B cell (primary cell): ENCODE measurements at regions not wholly inside any gene's neighbourhood (a gene's known extent, or its start where the extent isn't known, plus 50 kb on each side); places are given as distances from the start of the nearest gene placed in this dataset.

Experiments
- CTCF ChIP-seq: fragments of 200-600 bp; IDR thresholded peaks from one replicate; pipeline ENCODE4 v1.8.0; 2022; ENCODE audit warnings: antibody characterized with exemption, mild to moderate bottlenecking
- EZH2 ChIP-seq: IDR thresholded peaks from 2 replicates; pipeline ENCODE4 v1.6.1; 2012; ENCODE audit warnings: borderline replicate concordance, low read depth, mild to moderate bottlenecking, moderate library complexity, low read length; ENCODE audit not compliant: insufficient read depth, poor library complexity, severe bottlenecking

GRCh38 chr6:15825332-15825930, 162.6 kb upstream of the DTNBP1 start:
- TF ChIP-seq CTCF (no peak), EZH2 (no peak)
